Mammary epithelial cell (primary cell): ENCODE measurements at regions not wholly inside any gene's neighbourhood (a gene's known extent, or its start where the extent isn't known, plus 50 kb on each side); places are given as distances from the start of the nearest gene placed in this dataset.

Source experiments
- CTCF ChIP-seq, 2 donors: IDR thresholded peaks in 1 of 2; conservative IDR thresholded peaks in 1 of 2; 2 replicates each; pipeline ENCODE4 v1.5.1; 2011 to 2012; ENCODE audit warnings: inconsistent platforms in 2 of 2, low read length in 2 of 2, mild to moderate bottlenecking in 2 of 2, control low read depth in 1 of 2, low read depth in 1 of 2; ENCODE audit not compliant: insufficient read depth in 1 of 2; ENCODE audit errors: extremely low read depth in 1 of 2
- EZH2 ChIP-seq: IDR thresholded peaks from 2 replicates; pipeline ENCODE4 v1.6.1; 2012; ENCODE audit warnings: low read length, inconsistent platforms, borderline replicate concordance

DNA sequence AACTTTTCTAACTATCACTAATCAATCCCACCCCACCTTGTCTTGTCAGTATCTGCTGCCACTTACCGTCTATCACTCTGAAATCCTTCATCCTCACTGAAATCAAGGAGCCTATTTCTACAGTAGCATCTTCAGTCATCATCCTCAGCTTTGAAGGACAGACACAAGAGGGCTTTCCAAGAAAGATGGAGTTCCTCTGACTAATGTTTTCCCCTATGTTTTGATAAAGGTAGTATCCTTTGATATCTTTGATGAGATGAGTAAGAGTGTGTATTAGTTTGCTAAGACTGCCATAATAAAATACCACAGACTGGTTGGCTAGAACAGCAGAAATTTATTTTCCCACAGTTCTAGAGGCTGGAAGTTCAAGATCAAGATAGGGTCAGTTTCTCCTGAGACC, 101.8 kb upstream of the VAV3 start:
- TF ChIP-seq CTCF (conservative IDR thresholded peaks at IDR 0.05 in 1 of 2, IDR thresholded peaks at IDR 0.05 in 1 of 2; ENCODE audit: extremely low read depth in 1 of 2, insufficient read depth in 1 of 2, low read depth in 1 of 2, low read length in 2 of 2) (no peak), EZH2 (no peak)
